Transverse colon (tissue), 4 donors: ENCODE measurements at regions not wholly inside any gene's neighbourhood (a gene's known extent, or its start where the extent isn't known, plus 50 kb on each side); places are given as distances from the start of the nearest gene placed in this dataset.

ENCODE experiments used
- DNase-seq: peaks from one replicate; pipeline ENCODE4 v3.0.0-alpha.2; 2019
- H3K27ac ChIP-seq, 4 donors: fragments of 200-600 bp; sonication (generic); 2 replicates each; pipeline ENCODE4 v1.5.1; 2016 to 2018; ENCODE audit warnings: inconsistent platforms in 4 of 4
- H3K27me3 ChIP-seq: fragments of 200-600 bp; sonication (generic); 2 replicates; pipeline ENCODE4 v1.5.1; 2017; ENCODE audit warnings: inconsistent platforms
- H3K36me3 ChIP-seq, 4 donors: fragments of 200-600 bp; sonication (generic); 2 replicates each; pipeline ENCODE4 v1.5.1; 2017 to 2019; ENCODE audit warnings: inconsistent platforms in 4 of 4
- H3K4me1 ChIP-seq, 4 donors: fragments of 200-600 bp; sonication (generic); 2 replicates each; pipeline ENCODE4 v1.5.1; 2017 to 2020; ENCODE audit warnings: inconsistent platforms in 4 of 4
- H3K4me3 ChIP-seq, 4 donors: fragments of 200-600 bp; sonication (generic); 1 replicate in 1 of 4; 2 replicates in 3 of 4; pipeline versions ENCODE4 v1.5.1 to v1.6.1; 2017 to 2019; ENCODE audit warnings: inconsistent platforms in 4 of 4
- H3K9me3 ChIP-seq, 2 donors: fragments of 200-600 bp; sonication (generic); 2 replicates each; pipeline ENCODE4 v1.5.1; 2017 to 2019; ENCODE audit warnings: inconsistent platforms in 2 of 2
- EP300 ChIP-seq: sonication (generic); formaldehyde crosslinking; IDR thresholded peaks from one replicate; pipeline ENCODE4 v1.6.1; 2017; ENCODE audit warnings: antibody characterized with exemption, low read depth
- POLR2A ChIP-seq: fragments of 450-650 bp; IDR thresholded peaks from one replicate; pipeline ENCODE4 v1.6.1; 2016; ENCODE audit warnings: antibody characterized with exemption, mild to moderate bottlenecking, moderate library complexity
- POLR2AphosphoS5 ChIP-seq, 3 donors: sonication (generic); formaldehyde crosslinking; IDR thresholded peaks; one replicate each; pipeline ENCODE4 v1.6.1; 2016; ENCODE audit warnings: antibody characterized with exemption in 3 of 3
- WGBS, 2 donors: methylation state at CpG; one replicate each; pipeline ENCODE4 v1.1.5; 2018; ENCODE audit warnings: low coverage in 1 of 2; 5-methylcytosine and 5-hydroxymethylcytosine counted together
- in situ Hi-C, 4 donors: fragments of 200-750 bp; cut with MboI; loops; one replicate each; pipeline versions ENCODE4 v1.15.0 to v1.15.1; 2017; ENCODE audit warnings: low sequenced_read_pairs in 3 of 4, low pct_ligation_motif_present in 1 of 4, low pct_unique_long_range_greater_than_20kb in 1 of 4
- intact Hi-C: fragments of 100-400 bp; cut with DNase I; formaldehyde crosslinking; loops from one replicate; pipeline ENCODE4 v1.15.1; 2023; ENCODE audit warnings: low total_unique reads
- TF ChIP-seq, protein P1 (sequence below), 5 experiments: fragments of 200-600 bp in 3 of 5; fragments of 450-650 bp in 2 of 5; sonication (generic) in 3 of 5; IDR thresholded peaks; 1 replicate in 2 of 5; 2 replicates in 3 of 5; pipeline ENCODE4 v1.5.1; 2016 to 2017; ENCODE audit warnings: antibody characterized with exemption in 5 of 5, inconsistent platforms in 3 of 5, mild to moderate bottlenecking in 2 of 5, moderate library complexity in 1 of 5

GRCh38 chr6:62530985-62531384, 245.0 kb upstream of the KHDRBS2 start:
- in situ Hi-C loops (no loop called here), intact Hi-C loops (no loop called here)
- 83 to 86% methylated on average over 2 of the region's 2 CpGs for WGBS, 2 donors
- no peak for DNase-seq
- H3K36me3 ChIP-seq: no peaks in the 10 kb centered on the region
- no peaks in the 10 kb centered on the region for H3K27me3 ChIP-seq
- H3K4me3 ChIP-seq: no peak overlapping the region
- no peaks in the 10 kb centered on the region for H3K9me3 ChIP-seq
- TF ChIP-seq POLR2A (no peak), EP300 (no peak), POLR2AphosphoS5 (IDR thresholded peaks at IDR 0.05) (no peak)
- TF ChIP-seq, protein P1, sequence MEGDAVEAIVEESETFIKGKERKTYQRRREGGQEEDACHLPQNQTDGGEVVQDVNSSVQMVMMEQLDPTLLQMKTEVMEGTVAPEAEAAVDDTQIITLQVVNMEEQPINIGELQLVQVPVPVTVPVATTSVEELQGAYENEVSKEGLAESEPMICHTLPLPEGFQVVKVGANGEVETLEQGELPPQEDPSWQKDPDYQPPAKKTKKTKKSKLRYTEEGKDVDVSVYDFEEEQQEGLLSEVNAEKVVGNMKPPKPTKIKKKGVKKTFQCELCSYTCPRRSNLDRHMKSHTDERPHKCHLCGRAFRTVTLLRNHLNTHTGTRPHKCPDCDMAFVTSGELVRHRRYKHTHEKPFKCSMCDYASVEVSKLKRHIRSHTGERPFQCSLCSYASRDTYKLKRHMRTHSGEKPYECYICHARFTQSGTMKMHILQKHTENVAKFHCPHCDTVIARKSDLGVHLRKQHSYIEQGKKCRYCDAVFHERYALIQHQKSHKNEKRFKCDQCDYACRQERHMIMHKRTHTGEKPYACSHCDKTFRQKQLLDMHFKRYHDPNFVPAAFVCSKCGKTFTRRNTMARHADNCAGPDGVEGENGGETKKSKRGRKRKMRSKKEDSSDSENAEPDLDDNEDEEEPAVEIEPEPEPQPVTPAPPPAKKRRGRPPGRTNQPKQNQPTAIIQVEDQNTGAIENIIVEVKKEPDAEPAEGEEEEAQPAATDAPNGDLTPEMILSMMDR (IDR thresholded peaks at IDR 0.05): no peak
- H3K27ac ChIP-seq: no peak overlapping the region
- no peaks in the 10 kb centered on the region for H3K4me1 ChIP-seq

GRCh38 chr6:62528894-62529526, 243.0 kb upstream of the KHDRBS2 start:
- 70 to 83% methylated on average over 2 to 3 of the region's 3 CpGs for WGBS, 2 donors
- intact Hi-C loops: no loop called here
- H3K4me1 ChIP-seq: no peaks in the 10 kb centered on the region
- no peaks in the 10 kb centered on the region for H3K36me3 ChIP-seq
- no peaks in the 10 kb centered on the region for H3K27me3 ChIP-seq
- no peaks in the 10 kb centered on the region for H3K9me3 ChIP-seq
- no peak for DNase-seq
- no peak overlapping the region for H3K4me3 ChIP-seq
- in situ Hi-C loops: no loop called here
- H3K27ac ChIP-seq: no peak overlapping the region
- TF ChIP-seq EP300 (no peak), POLR2A (no peak), POLR2AphosphoS5 (IDR thresholded peaks at IDR 0.05) (no peak)
- TF ChIP-seq, protein P1 (IDR thresholded peaks at IDR 0.05): no peak

DNA sequence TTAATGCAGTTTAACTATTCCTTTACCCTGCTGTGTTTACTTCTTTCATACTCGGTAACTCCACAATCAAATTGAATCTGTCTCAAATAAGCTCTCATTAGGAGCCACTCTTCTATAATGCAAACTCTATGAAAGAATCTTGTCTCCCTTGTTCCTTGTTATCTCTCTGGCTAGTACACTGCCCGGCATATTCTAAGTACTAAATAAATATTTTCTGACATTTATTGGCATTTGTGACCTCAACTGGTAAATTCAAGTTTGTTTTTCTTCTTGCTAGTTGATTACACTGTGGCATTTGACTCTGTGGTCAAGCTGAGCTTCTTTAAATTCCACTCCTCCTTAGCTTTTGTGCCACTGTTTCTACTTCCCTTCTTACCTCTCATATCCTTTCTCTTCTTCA, 237.6 kb upstream of the KHDRBS2 start:
- intact Hi-C loops: no loop called here
- Histone ChIP-seq H3K4me3 (no peak overlapping the region), H3K4me1 (no peaks in the 10 kb centered on the region), H3K9me3 (no peaks in the 10 kb centered on the region), H3K36me3 (no peaks in the 10 kb centered on the region), H3K27ac (no peak overlapping the region), H3K27me3 (no peaks in the 10 kb centered on the region)
- TF ChIP-seq POLR2AphosphoS5 (IDR thresholded peaks at IDR 0.05) (no peak), POLR2A (no peak), EP300 (no peak)
- TF ChIP-seq, protein P1 (IDR thresholded peaks at IDR 0.05): no peak
- no peak for DNase-seq
- in situ Hi-C loops: no loop called here
- 50 to 83% methylated on average over 1 to 2 of the region's 2 CpGs for WGBS, 2 donors

- H3K27ac ChIP-seq: no peak overlapping the region
- in situ Hi-C loops: no loop called here
- no peak for DNase-seq
- no peaks in the 10 kb centered on the region for H3K4me1 ChIP-seq
- no peaks in the 10 kb centered on the region for H3K27me3 ChIP-seq
- intact Hi-C loops: no loop called here
- H3K36me3 ChIP-seq: no peaks in the 10 kb centered on the region
- no peaks in the 10 kb centered on the region for H3K9me3 ChIP-seq
- TF ChIP-seq, protein P1 (IDR thresholded peaks at IDR 0.05): no peak
- TF ChIP-seq POLR2AphosphoS5 (IDR thresholded peaks at IDR 0.05): no peak
- TF ChIP-seq EP300: no peak
- TF ChIP-seq POLR2A: no peak
- H3K4me3 ChIP-seq: no peak overlapping the region
These were observed 233.5 kb upstream of the KHDRBS2 start for GRCh38 chr6:62519574-62519973.
